Keratinocyte (primary cell): ENCODE measurements at regions not wholly inside any gene's neighbourhood (a gene's known extent, or its start where the extent isn't known, plus 50 kb on each side); places are given as distances from the start of the nearest gene placed in this dataset.

Experiments used
- DNase-seq: peaks from one replicate; pipeline ENCODE4 v3.0.0-alpha.2; 2011; ENCODE audit warnings: low read depth, missing footprints, low spot score
- FAIRE-seq: peaks from 2 replicates; lab custom pipeline; 2011; peaks lifted over from hg19 to GRCh38; lab: Jason Lieb, UNC
- H2AFZ ChIP-seq: 2 replicates; pipeline ENCODE4 v1.6.0; 2012; ENCODE audit warnings: low read length, control low read depth, inconsistent platforms; ENCODE audit not compliant: control insufficient read depth
- H3K27ac ChIP-seq: 2 replicates; pipeline ENCODE4 v1.5.1; 2011; ENCODE audit warnings: low read length; ENCODE audit not compliant: control insufficient read depth, insufficient read depth
- H3K27me3 ChIP-seq: 3 replicates; pipeline ENCODE4 v1.6.0; 2011; ENCODE audit warnings: low read length; ENCODE audit not compliant: control insufficient read depth, insufficient read depth; ENCODE audit errors: extremely low read depth
- H3K36me3 ChIP-seq, 2 experiments: 2 replicates in 1 of 2; 3 replicates in 1 of 2; pipeline ENCODE4 v1.5.1; 2011; ENCODE audit warnings: low read length in 2 of 2, mild to moderate bottlenecking in 1 of 2; ENCODE audit not compliant: control insufficient read depth in 2 of 2, insufficient read depth in 2 of 2; ENCODE audit errors: extremely low read depth in 1 of 2
- H3K4me1 ChIP-seq: 3 replicates; pipeline ENCODE4 v1.5.1; 2011; ENCODE audit warnings: low read length; ENCODE audit not compliant: control insufficient read depth, insufficient read depth; ENCODE audit errors: extremely low read depth
- H3K4me2 ChIP-seq: 3 replicates; pipeline ENCODE4 v1.6.0; 2011; ENCODE audit warnings: low read depth, low read length; ENCODE audit not compliant: control insufficient read depth, insufficient read depth; ENCODE audit errors: extremely low read depth
- H3K4me3 ChIP-seq, 3 experiments: fragments of 200-600 bp in 1 of 3; sonication (generic) in 1 of 3; 2 replicates in 2 of 3; 3 replicates in 1 of 3; pipeline ENCODE4 v1.5.1; 2011 to 2016; ENCODE audit warnings: low read length in 3 of 3, mild to moderate bottlenecking in 3 of 3, control low read depth in 2 of 3, inconsistent platforms in 1 of 3, low read depth in 1 of 3, mixed read lengths in 1 of 3, mixed run types in 1 of 3, moderate library complexity in 1 of 3; ENCODE audit not compliant: control insufficient read depth in 2 of 3, insufficient read depth in 2 of 3; ENCODE audit errors: extremely low read depth in 1 of 3
- H3K79me2 ChIP-seq: 2 replicates; pipeline ENCODE4 v1.6.0; 2012; ENCODE audit warnings: low read length; ENCODE audit not compliant: control insufficient read depth, insufficient read depth
- H3K9ac ChIP-seq: 3 replicates; pipeline ENCODE4 v1.6.0; 2011; ENCODE audit warnings: low read length; ENCODE audit not compliant: control insufficient read depth, insufficient read depth; ENCODE audit errors: extremely low read depth
- H3K9me1 ChIP-seq: 3 replicates; pipeline ENCODE4 v1.6.0; 2011; ENCODE audit warnings: low read length; ENCODE audit not compliant: control insufficient read depth, insufficient read depth; ENCODE audit errors: extremely low read depth
- H3K9me3 ChIP-seq: 2 replicates; pipeline ENCODE4 v1.5.1; 2012; ENCODE audit warnings: low read depth, low read length; ENCODE audit not compliant: control insufficient read depth
- H4K20me1 ChIP-seq: 3 replicates; pipeline ENCODE4 v1.6.0; 2011; ENCODE audit warnings: low read length; ENCODE audit not compliant: control insufficient read depth, insufficient read depth; ENCODE audit errors: extremely low read depth
- EZH2 ChIP-seq: IDR thresholded peaks from one replicate; pipeline ENCODE4 v1.6.1; 2012; ENCODE audit warnings: inconsistent platforms, mild to moderate bottlenecking, low read length, moderate library complexity
- dilution Hi-C: fragments of 300-500 bp; cut with MboI; formaldehyde crosslinking; loops from one replicate; pipeline ENCODE4 v1.7.0; 2020; ENCODE audit warnings: low sequenced_read_pairs; ENCODE audit not compliant: extremely low pct_ligation_motif_present
- TF ChIP-seq, protein P1 (sequence below), 3 experiments: IDR thresholded peaks in 1 of 3; conservative IDR thresholded peaks in 1 of 3; optimal IDR thresholded peaks in 1 of 3; 2 replicates in 2 of 3; 3 replicates in 1 of 3; pipeline versions ENCODE3 to v1.5.1; 2011; ENCODE audit warnings: low read length in 3 of 3, mild to moderate bottlenecking in 3 of 3, moderate library complexity in 2 of 3, control low read depth in 1 of 3, inconsistent platforms in 1 of 3; ENCODE audit not compliant: insufficient read depth in 2 of 3; ENCODE audit errors: extremely low read depth in 1 of 3

DNA sequence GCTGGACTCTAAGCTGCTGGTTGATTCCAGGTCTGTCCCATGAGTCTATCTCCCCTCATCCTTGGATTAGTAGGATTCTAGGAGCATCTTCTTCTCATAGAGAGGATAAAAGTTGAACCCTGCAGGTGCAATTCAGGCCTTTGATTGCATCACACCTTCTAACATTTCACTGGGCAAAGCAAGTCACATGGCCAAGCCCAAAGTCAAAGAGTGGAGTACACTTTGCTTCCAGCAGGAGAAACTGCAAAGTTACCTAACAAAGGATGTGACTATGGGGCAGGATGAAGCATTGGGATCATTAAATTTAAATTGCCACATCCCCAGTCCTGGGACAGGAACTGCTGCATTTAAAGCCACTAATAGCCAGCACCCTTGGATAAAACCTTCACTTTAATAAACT is 51.0 kb upstream of the EGFLAM start:
- dilution Hi-C loops = no loop called here
- Histone ChIP-seq H3K27me3 (peaks cover 11% of the 10 kb centered on the region), H3K4me1 (peaks cover 6% of the 10 kb centered on the region), H4K20me1 (no peaks in the 10 kb centered on the region), H3K9me3 (no peaks in the 10 kb centered on the region), H2AFZ (no peak overlapping the region), H3K9me1 (no peaks in the 10 kb centered on the region), H3K27ac (no peak overlapping the region), H3K79me2 (no peaks in the 10 kb centered on the region), H3K9ac (no peak overlapping the region), H3K4me3 (no peak overlapping the region), H3K4me2 (no peak overlapping the region), H3K36me3 (no peaks in the 10 kb centered on the region)
- DNase-seq = no peak
- FAIRE-seq = no peak
- TF ChIP-seq EZH2 = no peak
- TF ChIP-seq, protein P1, sequence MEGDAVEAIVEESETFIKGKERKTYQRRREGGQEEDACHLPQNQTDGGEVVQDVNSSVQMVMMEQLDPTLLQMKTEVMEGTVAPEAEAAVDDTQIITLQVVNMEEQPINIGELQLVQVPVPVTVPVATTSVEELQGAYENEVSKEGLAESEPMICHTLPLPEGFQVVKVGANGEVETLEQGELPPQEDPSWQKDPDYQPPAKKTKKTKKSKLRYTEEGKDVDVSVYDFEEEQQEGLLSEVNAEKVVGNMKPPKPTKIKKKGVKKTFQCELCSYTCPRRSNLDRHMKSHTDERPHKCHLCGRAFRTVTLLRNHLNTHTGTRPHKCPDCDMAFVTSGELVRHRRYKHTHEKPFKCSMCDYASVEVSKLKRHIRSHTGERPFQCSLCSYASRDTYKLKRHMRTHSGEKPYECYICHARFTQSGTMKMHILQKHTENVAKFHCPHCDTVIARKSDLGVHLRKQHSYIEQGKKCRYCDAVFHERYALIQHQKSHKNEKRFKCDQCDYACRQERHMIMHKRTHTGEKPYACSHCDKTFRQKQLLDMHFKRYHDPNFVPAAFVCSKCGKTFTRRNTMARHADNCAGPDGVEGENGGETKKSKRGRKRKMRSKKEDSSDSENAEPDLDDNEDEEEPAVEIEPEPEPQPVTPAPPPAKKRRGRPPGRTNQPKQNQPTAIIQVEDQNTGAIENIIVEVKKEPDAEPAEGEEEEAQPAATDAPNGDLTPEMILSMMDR (optimal IDR thresholded peaks at IDR 0.05 in 1 of 3, IDR thresholded peaks at IDR 0.05 in 1 of 3, conservative IDR thresholded peaks at IDR 0.05 in 1 of 3; ENCODE audit: extremely low read depth in 1 of 3, insufficient read depth in 2 of 3, low read length in 3 of 3) = peak in 2 of 3 experiments; percentile 9 to 26

DNA sequence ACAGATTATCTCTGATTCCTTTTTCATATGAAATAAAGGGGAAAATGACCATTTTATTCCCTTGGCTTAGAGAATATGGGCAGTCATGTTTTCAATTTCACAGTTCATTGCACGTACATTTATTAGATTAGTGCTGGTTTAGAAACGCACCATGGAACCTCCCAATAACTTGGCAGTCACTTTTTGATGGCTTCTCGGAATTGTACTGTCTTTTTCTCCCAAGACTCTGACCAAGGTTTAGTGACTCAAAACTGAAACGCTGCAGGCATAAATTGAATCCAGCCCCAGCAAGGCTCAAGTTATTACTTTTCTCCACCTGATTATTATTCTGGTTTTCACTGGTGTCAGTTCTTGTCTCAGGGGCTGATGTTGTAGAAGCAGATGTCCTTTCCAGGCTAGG is 55.6 kb upstream of the EGFLAM start:
- no peak overlapping the region for H3K9ac ChIP-seq
- no peak overlapping the region for H3K4me2 ChIP-seq
- dilution Hi-C loops = no loop called here
- no peak overlapping the region for H3K4me3 ChIP-seq
- no peak for FAIRE-seq
- no peaks in the 10 kb centered on the region for H3K36me3 ChIP-seq
- no peak overlapping the region for H2AFZ ChIP-seq
- H3K9me1 ChIP-seq = no peaks in the 10 kb centered on the region
- TF ChIP-seq, protein P1 (optimal IDR thresholded peaks at IDR 0.05 in 1 of 3, IDR thresholded peaks at IDR 0.05 in 1 of 3, conservative IDR thresholded peaks at IDR 0.05 in 1 of 3; ENCODE audit: extremely low read depth in 1 of 3, insufficient read depth in 2 of 3, low read length in 3 of 3) = no peak
- TF ChIP-seq EZH2 = no peak
- H3K4me1 ChIP-seq = no peaks in the 10 kb centered on the region
- DNase-seq = no peak
- no peaks in the 10 kb centered on the region for H3K9me3 ChIP-seq
- peaks cover 8% of the 10 kb centered on the region for H3K27me3 ChIP-seq
- H3K27ac ChIP-seq = no peak overlapping the region
- H3K79me2 ChIP-seq = no peaks in the 10 kb centered on the region
- no peaks in the 10 kb centered on the region for H4K20me1 ChIP-seq
